ENCODE measurements at regions not wholly inside any gene's neighbourhood (a gene's known extent, or its start where the extent isn't known, plus 50 kb on each side); places are given as distances from the start of the nearest gene placed in this dataset.

DNA sequence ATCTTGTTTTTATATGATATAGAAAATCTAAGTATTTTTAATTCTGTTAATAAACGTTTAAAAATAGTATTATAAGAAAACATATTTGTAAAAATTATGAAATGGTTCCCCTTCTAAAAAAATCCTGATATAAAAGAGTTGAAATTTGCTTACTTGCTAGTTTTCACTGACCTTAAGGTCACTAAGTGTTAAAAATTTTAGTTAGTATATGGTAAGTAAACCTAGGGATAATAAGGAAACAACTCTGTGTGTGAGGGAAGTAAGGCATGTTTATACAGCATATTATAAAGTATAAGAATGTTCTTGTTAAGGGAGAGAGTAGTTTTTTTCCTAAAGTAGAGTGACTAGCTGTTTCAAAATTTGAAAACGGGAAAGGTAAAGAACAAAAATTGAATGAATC, 130.9 kb upstream of the LYPLAL1 start:
- TF ChIP-seq EP300 (IDR thresholded peaks at IDR 0.05) (no peak), POLR2A (IDR thresholded peaks at IDR 0.05) (no peak)
- TF ChIP-seq, protein P1, sequence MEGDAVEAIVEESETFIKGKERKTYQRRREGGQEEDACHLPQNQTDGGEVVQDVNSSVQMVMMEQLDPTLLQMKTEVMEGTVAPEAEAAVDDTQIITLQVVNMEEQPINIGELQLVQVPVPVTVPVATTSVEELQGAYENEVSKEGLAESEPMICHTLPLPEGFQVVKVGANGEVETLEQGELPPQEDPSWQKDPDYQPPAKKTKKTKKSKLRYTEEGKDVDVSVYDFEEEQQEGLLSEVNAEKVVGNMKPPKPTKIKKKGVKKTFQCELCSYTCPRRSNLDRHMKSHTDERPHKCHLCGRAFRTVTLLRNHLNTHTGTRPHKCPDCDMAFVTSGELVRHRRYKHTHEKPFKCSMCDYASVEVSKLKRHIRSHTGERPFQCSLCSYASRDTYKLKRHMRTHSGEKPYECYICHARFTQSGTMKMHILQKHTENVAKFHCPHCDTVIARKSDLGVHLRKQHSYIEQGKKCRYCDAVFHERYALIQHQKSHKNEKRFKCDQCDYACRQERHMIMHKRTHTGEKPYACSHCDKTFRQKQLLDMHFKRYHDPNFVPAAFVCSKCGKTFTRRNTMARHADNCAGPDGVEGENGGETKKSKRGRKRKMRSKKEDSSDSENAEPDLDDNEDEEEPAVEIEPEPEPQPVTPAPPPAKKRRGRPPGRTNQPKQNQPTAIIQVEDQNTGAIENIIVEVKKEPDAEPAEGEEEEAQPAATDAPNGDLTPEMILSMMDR (IDR thresholded peaks at IDR 0.05) = no peak
- WGBS, 3 donors = 38 to 88% (median 70%) methylated on average over 2 of the region's 2 CpGs
- intact Hi-C loops (cut with DNase I) = no loop called here

DNA sequence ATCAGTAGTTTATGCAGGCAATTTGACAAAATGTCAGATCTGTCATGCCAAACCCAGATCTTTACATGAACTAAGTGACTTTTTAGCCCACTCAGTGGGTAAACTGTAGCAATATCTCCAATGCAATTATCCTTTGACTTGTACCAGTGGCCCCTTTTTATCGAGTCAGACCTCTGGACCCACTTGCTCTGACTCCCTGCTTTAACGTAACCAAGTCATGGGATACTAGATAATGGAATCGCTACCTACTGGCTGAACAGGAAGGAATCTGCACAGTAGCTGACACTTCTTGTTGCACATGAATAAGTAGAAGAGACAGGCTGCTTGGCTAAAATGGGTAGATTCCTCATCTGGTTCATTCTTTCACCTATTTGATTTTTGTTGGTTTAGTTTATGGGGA, 128.4 kb upstream of the LYPLAL1 start:
- H3K27me3 ChIP-seq = no peaks in the 10 kb centered on the region
- no peaks in the 10 kb centered on the region for H3K4me1 ChIP-seq (ENCODE audit: insufficient read depth)
- no peak overlapping the region for H3K27ac ChIP-seq
- WGBS, 3 donors = 97 to 98% (median 97%) methylated on average over 3 of the region's 3 CpGs
- DNase-seq = no peak
- H3K36me3 ChIP-seq = no peaks in the 10 kb centered on the region
- no peak for TF ChIP-seq POLR2A (IDR thresholded peaks at IDR 0.05)
- TF ChIP-seq, protein P1 (IDR thresholded peaks at IDR 0.05) = no peak
- no peak for TF ChIP-seq EP300 (IDR thresholded peaks at IDR 0.05)
- intact Hi-C loops (cut with DNase I) = no loop called here
- H3K9me3 ChIP-seq = no peaks in the 10 kb centered on the region
- no peak overlapping the region for H3K4me3 ChIP-seq

More for the DNA sequence above, 130.9 kb upstream of the LYPLAL1 start:
- H3K27me3 ChIP-seq = no peaks in the 10 kb centered on the region
- H3K4me3 ChIP-seq = no peak overlapping the region
- no peaks in the 10 kb centered on the region for H3K9me3 ChIP-seq
- no peak for DNase-seq
- no peaks in the 10 kb centered on the region for H3K36me3 ChIP-seq
- no peak overlapping the region for H3K27ac ChIP-seq
- no peaks in the 10 kb centered on the region for H3K4me1 ChIP-seq (ENCODE audit: insufficient read depth)

- Histone ChIP-seq H3K27ac (no peak overlapping the region), H3K27me3 (no peaks in the 10 kb centered on the region), H3K36me3 (no peaks in the 10 kb centered on the region), H3K4me3 (no peak overlapping the region), H3K4me1 (ENCODE audit: insufficient read depth) (no peaks in the 10 kb centered on the region), H3K9me3 (no peaks in the 10 kb centered on the region)
- 50 to 60% (median 55%) methylated on average over 4 of the region's 4 CpGs for WGBS, 3 donors
- TF ChIP-seq POLR2A (IDR thresholded peaks at IDR 0.05) = no peak
- TF ChIP-seq EP300 (IDR thresholded peaks at IDR 0.05) = no peak
- TF ChIP-seq, protein P1 (IDR thresholded peaks at IDR 0.05) = no peak
- no peak for DNase-seq
- intact Hi-C loops (cut with DNase I) = no loop called here
Measured at GRCh38 chr1:219049501-219049900, 124.2 kb upstream of the LYPLAL1 start.

DNA sequence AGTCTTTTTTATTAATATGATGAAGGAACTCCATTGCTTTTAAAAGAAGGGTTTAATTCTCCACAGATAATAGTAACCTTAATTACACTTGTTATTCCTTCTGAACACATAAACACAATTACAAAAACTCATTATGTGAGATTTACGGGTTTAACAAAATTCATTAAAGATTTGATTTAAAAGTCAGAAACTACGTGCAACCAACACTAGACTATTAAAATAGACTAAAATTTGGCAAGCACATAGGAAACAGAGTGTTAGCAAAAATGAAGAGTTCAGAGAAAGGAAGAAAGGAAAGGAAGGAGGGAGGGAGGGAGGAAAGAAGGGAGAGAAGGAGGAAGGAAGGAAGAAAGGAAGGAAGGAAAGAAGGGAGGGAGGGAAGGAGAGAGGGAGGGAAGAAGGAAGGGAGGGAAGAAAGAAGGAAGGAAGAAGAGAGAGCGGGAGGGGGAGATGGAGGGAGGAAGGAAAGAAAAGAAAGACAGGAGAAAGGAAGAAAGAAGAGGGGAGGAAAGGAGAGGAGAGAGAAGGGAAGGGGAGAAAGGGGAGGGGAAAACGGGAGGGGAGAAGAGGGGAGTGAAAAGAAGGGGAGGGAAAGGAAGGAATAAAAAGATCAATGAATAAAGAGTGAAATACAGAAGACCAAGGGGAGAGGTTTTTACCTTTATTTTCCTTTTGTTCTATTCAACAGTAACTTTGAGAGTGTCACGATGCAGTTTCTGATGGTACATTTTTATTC, 123.4 kb upstream of the LYPLAL1 start:
- WGBS, 3 donors = 75 to 77% (median 76%) methylated on average over 5 of the region's 5 CpGs

More for the DNA sequence above, 123.4 kb upstream of the LYPLAL1 start:
- Histone ChIP-seq H3K36me3 (no peaks in the 10 kb centered on the region), H3K4me3 (no peak overlapping the region), H3K4me1 (ENCODE audit: insufficient read depth) (no peaks in the 10 kb centered on the region), H3K27me3 (no peaks in the 10 kb centered on the region), H3K9me3 (no peaks in the 10 kb centered on the region), H3K27ac (no peak overlapping the region)
- TF ChIP-seq POLR2A (IDR thresholded peaks at IDR 0.05) = no peak
- TF ChIP-seq, protein P1 (IDR thresholded peaks at IDR 0.05) = no peak
- TF ChIP-seq EP300 (IDR thresholded peaks at IDR 0.05) = no peak
- DNase-seq = no peak
- intact Hi-C loops (cut with DNase I) = no loop called here

Measured in ovary (tissue), 7 donors.